ENCODE measurements at regions not wholly inside any gene's neighbourhood (a gene's known extent, or its start where the extent isn't known, plus 50 kb on each side); places are given as distances from the start of the nearest gene placed in this dataset.

- H3F3A ChIP-seq (replicated peaks; ENCODE audit: insufficient read depth): no peaks in the 10 kb centered on the region
- no peaks in the 10 kb centered on the region; a peak in 1 of 4 replicates for H3K4me1 ChIP-seq (ENCODE audit: control insufficient read depth in 1 of 2, insufficient read depth in 2 of 2, low read depth in 1 of 2, low read length in 1 of 2)
- no peak overlapping the region for H3K4me2 ChIP-seq
- ChIA-PET CTCF (interaction anchor here (1.0 kb wide), 1 partner anchor 8 kb away, joined by 3 read pairs; no protein-coding TSS in a partner anchor), POLR2A (no interaction called here)
- no peaks in the 10 kb centered on the region for H3K36me3 ChIP-seq (replicated peaks in 1 of 2; ENCODE audit: control insufficient read depth in 1 of 2, insufficient read depth in 2 of 2, low read length in 1 of 2)
- H3K79me2 ChIP-seq (ENCODE audit: insufficient read depth): no peaks in the 10 kb centered on the region
- no peak overlapping the region for H3K4me3 ChIP-seq (ENCODE audit: low read depth in 2 of 2, low read length in 1 of 2)
- H4K20me1 ChIP-seq (ENCODE audit: insufficient read depth): no peaks in the 10 kb centered on the region
- H2AFZ ChIP-seq (ENCODE audit: low read depth): no peak overlapping the region
- H3K27me3 ChIP-seq (ENCODE audit: insufficient read depth): no peaks in the 10 kb centered on the region
- H3K9me2 ChIP-seq: no peaks in the 10 kb centered on the region; the same call in 1 of the 2 replicates
- WGBS (ENCODE audit: low lambda C conversion rate): 10% methylated on average over 1 of the region's 1 CpG
- TF ChIP-seq FOSL2 (IDR thresholded peaks at IDR 0.05; ENCODE audit: borderline replicate concordance, low read depth) (no peak), ELF1 (IDR thresholded peaks at IDR 0.05) (no peak), IRF3 (IDR thresholded peaks at IDR 0.05; ENCODE audit: low read depth, low read length) (no peak), MXI1 (IDR thresholded peaks at IDR 0.05; ENCODE audit: low read depth, low read length) (no peak), CTCF (IDR thresholded peaks at IDR 0.05) (no peak), USF2 (IDR thresholded peaks at IDR 0.05; ENCODE audit: borderline replicate concordance, low read depth, low read length) (no peak), GABPA (IDR thresholded peaks at IDR 0.05; ENCODE audit: low read depth) (no peak)
- no peak for DNase-seq
- no peak overlapping the region for H3K27ac ChIP-seq (ENCODE audit: low read depth in 2 of 2, low read length in 1 of 2)
- H3K9me3 ChIP-seq: peaks cover 3% of the 10 kb centered on the region; the same call in 1 of the 2 replicates
- H3K9ac ChIP-seq: no peak overlapping the region
Measured at GRCh38 chr6:119845161-119845560, 495.6 kb upstream of the MAN1A1 start.

- Histone ChIP-seq H3K9ac (no peak overlapping the region), H2AFZ (ENCODE audit: low read depth) (no peak overlapping the region), H3K4me3 (ENCODE audit: low read depth in 2 of 2, low read length in 1 of 2) (no peak overlapping the region), H3K36me3 (replicated peaks in 1 of 2; ENCODE audit: control insufficient read depth in 1 of 2, insufficient read depth in 2 of 2, low read length in 1 of 2) (no peaks in the 10 kb centered on the region), H3K9me2 (no peaks in the 10 kb centered on the region; the same call in 1 of the 2 replicates), H3K79me2 (ENCODE audit: insufficient read depth) (no peaks in the 10 kb centered on the region), H3K27ac (ENCODE audit: low read depth in 2 of 2, low read length in 1 of 2) (no peak overlapping the region), H3K27me3 (ENCODE audit: insufficient read depth) (no peaks in the 10 kb centered on the region), H3K9me3 (peaks cover 3% of the 10 kb centered on the region; the same call in 1 of the 2 replicates), H4K20me1 (ENCODE audit: insufficient read depth) (no peaks in the 10 kb centered on the region), H3K4me2 (no peak overlapping the region), H3F3A (replicated peaks; ENCODE audit: insufficient read depth) (no peaks in the 10 kb centered on the region), H3K4me1 (ENCODE audit: control insufficient read depth in 1 of 2, insufficient read depth in 2 of 2, low read depth in 1 of 2, low read length in 1 of 2) (no peaks in the 10 kb centered on the region; a peak in 1 of 4 replicates)
- POLR2A ChIA-PET: no interaction called here
- peak; percentile 2 for DNase-seq
- TF ChIP-seq RCOR1 (IDR thresholded peaks at IDR 0.05; ENCODE audit: low read length): no peak
- TF ChIP-seq EP300 (IDR thresholded peaks at IDR 0.05; ENCODE audit: borderline replicate concordance in 1 of 2, low read depth in 1 of 2, low read length in 1 of 2): 0 out of 4 replicates have a peak, but pooled peaks of 1 of the 2 experiments have one; percentile 17
- TF ChIP-seq MEF2A (IDR thresholded peaks at IDR 0.05; ENCODE audit: borderline replicate concordance, low read depth): no peak
- no peak for TF ChIP-seq ELF1 (IDR thresholded peaks at IDR 0.05)
- TF ChIP-seq REST (IDR thresholded peaks at IDR 0.05; ENCODE audit: low read depth, low read length): no peak
- TF ChIP-seq GATA2 (CRISPR knock-in tag; IDR thresholded peaks at IDR 0.05): peak; percentile 56
- CTCF ChIA-PET: no interaction called here
- 23% methylated on average over 2 of the region's 2 CpGs for WGBS (ENCODE audit: low lambda C conversion rate)
Measured at GRCh38 chr6:119844387-119844786, 494.8 kb upstream of the MAN1A1 start.
